ENCODE measurements at regions not wholly inside any gene's neighbourhood (a gene's known extent, or its start where the extent isn't known, plus 50 kb on each side); places are given as distances from the start of the nearest gene placed in this dataset.
A peak's percentile ranks its signal among the peaks of the same experiment; 100 is the strongest.

- H3K36me3 ChIP-seq (ENCODE audit: control insufficient read depth in 2 of 2, insufficient read depth in 1 of 2, low read length in 2 of 2) = no peaks in the 10 kb centered on the region
- ChIA-PET CTCF (interaction anchor here (0.7 to 0.8 kb wide), 3 partner anchors 42 to 396 kb away, joined by 3 to 7 read pairs (median 3); no protein-coding TSS in a partner anchor), POLR2A (no interaction called here)
- H3K4me1 ChIP-seq (ENCODE audit: control insufficient read depth, insufficient read depth, low read length) = peaks cover 10% of the 10 kb centered on the region
- H3K4me3 ChIP-seq (ENCODE audit: low read depth, low read length) = no peak overlapping the region
- H3K9me3 ChIP-seq (ENCODE audit: control insufficient read depth, insufficient read depth, low read depth, low read length) = no peaks in the 10 kb centered on the region
- no peak overlapping the region for H3K27ac ChIP-seq (ENCODE audit: extremely low read depth, low read depth, low read length)
- TF ChIP-seq ZNF596 (tag by site-specific recombination; IDR thresholded peaks at IDR 0.05) (no peak), KLF1 (tag by site-specific recombination; IDR thresholded peaks at IDR 0.05) (peak; percentile 80), ZBTB11 (tag by site-specific recombination; conservative IDR thresholded peaks at IDR 0.05; ENCODE audit: low read depth) (no peak), ZNF239 (tag by site-specific recombination; IDR thresholded peaks at IDR 0.05) (no peak), ZNF23 (tag by site-specific recombination; IDR thresholded peaks at IDR 0.05; ENCODE audit: borderline replicate concordance) (no peak), ZNF639 (tag by site-specific recombination; IDR thresholded peaks at IDR 0.05) (no peak), ZNF221 (tag by site-specific recombination; IDR thresholded peaks at IDR 0.05; ENCODE audit: borderline replicate concordance) (no peak)
These were observed 320.7 kb upstream of the JARID2 start for GRCh38 chr6:14925025-14925698.

- no peak overlapping the region for H3K27ac ChIP-seq (ENCODE audit: extremely low read depth, low read depth, low read length)
- no peaks in the 10 kb centered on the region for H3K9me3 ChIP-seq (ENCODE audit: control insufficient read depth, insufficient read depth, low read depth, low read length)
- H3K36me3 ChIP-seq (ENCODE audit: control insufficient read depth in 2 of 2, insufficient read depth in 1 of 2, low read length in 2 of 2) = no peaks in the 10 kb centered on the region
- ChIA-PET CTCF (no interaction called here), POLR2A (no interaction called here)
- TF ChIP-seq, protein P1, sequence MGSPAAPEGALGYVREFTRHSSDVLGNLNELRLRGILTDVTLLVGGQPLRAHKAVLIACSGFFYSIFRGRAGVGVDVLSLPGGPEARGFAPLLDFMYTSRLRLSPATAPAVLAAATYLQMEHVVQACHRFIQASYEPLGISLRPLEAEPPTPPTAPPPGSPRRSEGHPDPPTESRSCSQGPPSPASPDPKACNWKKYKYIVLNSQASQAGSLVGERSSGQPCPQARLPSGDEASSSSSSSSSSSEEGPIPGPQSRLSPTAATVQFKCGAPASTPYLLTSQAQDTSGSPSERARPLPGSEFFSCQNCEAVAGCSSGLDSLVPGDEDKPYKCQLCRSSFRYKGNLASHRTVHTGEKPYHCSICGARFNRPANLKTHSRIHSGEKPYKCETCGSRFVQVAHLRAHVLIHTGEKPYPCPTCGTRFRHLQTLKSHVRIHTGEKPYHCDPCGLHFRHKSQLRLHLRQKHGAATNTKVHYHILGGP (tag by site-specific recombination; IDR thresholded peaks at IDR 0.05) = no peak
- TF ChIP-seq, protein P2, sequence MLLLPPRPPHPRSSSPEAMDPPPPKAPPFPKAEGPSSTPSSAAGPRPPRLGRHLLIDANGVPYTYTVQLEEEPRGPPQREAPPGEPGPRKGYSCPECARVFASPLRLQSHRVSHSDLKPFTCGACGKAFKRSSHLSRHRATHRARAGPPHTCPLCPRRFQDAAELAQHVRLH (tag by site-specific recombination; IDR thresholded peaks at IDR 0.05) = no peak
- no peak for TF ChIP-seq YY1 (tag by site-specific recombination; IDR thresholded peaks at IDR 0.05)
- no peak for TF ChIP-seq ZNF704 (tag by site-specific recombination; IDR thresholded peaks at IDR 0.05)
- no peak for TF ChIP-seq ZNF140 (tag by site-specific recombination; IDR thresholded peaks at IDR 0.05)
- peaks cover 10% of the 10 kb centered on the region for H3K4me1 ChIP-seq (ENCODE audit: control insufficient read depth, insufficient read depth, low read length)
- H3K4me3 ChIP-seq (ENCODE audit: low read depth, low read length) = no peak overlapping the region
These were observed 320.2 kb upstream of the JARID2 start for GRCh38 chr6:14925699-14926026.

GRCh38 chr6:14927398-14927797 is 318.5 kb upstream of the JARID2 start:
- no peak overlapping the region for H3K4me3 ChIP-seq (ENCODE audit: low read depth, low read length)
- ChIA-PET POLR2A (interaction anchor here (0.6 kb wide), 1 partner anchor 321 kb away, joined by 3 read pairs; no protein-coding TSS in a partner anchor), CTCF (no interaction called here)
- no peak overlapping the region for H3K27ac ChIP-seq (ENCODE audit: extremely low read depth, low read depth, low read length)
- TF ChIP-seq SCRT2 (tag by site-specific recombination; IDR thresholded peaks at IDR 0.05) = 0 out of 2 replicates have a peak, but pooled peaks have one; percentile 24
- TF ChIP-seq, protein P2 (tag by site-specific recombination; IDR thresholded peaks at IDR 0.05) = no peak
- TF ChIP-seq, protein P3, sequence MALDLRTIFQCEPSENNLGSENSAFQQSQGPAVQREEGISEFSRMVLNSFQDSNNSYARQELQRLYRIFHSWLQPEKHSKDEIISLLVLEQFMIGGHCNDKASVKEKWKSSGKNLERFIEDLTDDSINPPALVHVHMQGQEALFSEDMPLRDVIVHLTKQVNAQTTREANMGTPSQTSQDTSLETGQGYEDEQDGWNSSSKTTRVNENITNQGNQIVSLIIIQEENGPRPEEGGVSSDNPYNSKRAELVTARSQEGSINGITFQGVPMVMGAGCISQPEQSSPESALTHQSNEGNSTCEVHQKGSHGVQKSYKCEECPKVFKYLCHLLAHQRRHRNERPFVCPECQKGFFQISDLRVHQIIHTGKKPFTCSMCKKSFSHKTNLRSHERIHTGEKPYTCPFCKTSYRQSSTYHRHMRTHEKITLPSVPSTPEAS (tag by site-specific recombination; IDR thresholded peaks at IDR 0.05) = no peak
- H3K36me3 ChIP-seq (ENCODE audit: control insufficient read depth in 2 of 2, insufficient read depth in 1 of 2, low read length in 2 of 2) = no peaks in the 10 kb centered on the region
- no peaks in the 10 kb centered on the region for H3K9me3 ChIP-seq (ENCODE audit: control insufficient read depth, insufficient read depth, low read depth, low read length)
- peaks cover 10% of the 10 kb centered on the region for H3K4me1 ChIP-seq (ENCODE audit: control insufficient read depth, insufficient read depth, low read length)
